HepG2 (cell line): ENCODE measurements at regions not wholly inside any gene's neighbourhood (a gene's known extent, or its start where the extent isn't known, plus 50 kb on each side); places are given as distances from the start of the nearest gene placed in this dataset.

ENCODE experiments used
- GATAD2A ChIP-seq: IDR thresholded peaks from 2 replicates; pipeline ENCODE4 v1.6.1; 2016
- MAZ ChIP-seq, 2 experiments: sonication (generic) in 1 of 2; formaldehyde crosslinking in 1 of 2; IDR thresholded peaks; 2 replicates each; pipeline versions ENCODE4 v1.5.0 to v1.6.1; 2012 to 2020; ENCODE audit warnings: low read depth in 2 of 2, mild to moderate bottlenecking in 2 of 2, borderline replicate concordance in 1 of 2, improper control_type of control experiment in 1 of 2, low read length in 1 of 2, missing genetic modification reagents in 1 of 2, moderate library complexity in 1 of 2
- MXD4 ChIP-seq: IDR thresholded peaks from 2 replicates; pipeline ENCODE4 v1.6.1; 2016; ENCODE audit warnings: mild to moderate bottlenecking, missing biosample characterization, missing genetic modification reagents
- RFX1 ChIP-seq: fragments of 450-650 bp; IDR thresholded peaks from 2 replicates; pipeline ENCODE4 v1.6.1; 2017
- RXRA ChIP-seq: sonication (generic); formaldehyde crosslinking; IDR thresholded peaks from 2 replicates; pipeline ENCODE4 v1.5.1; 2020; ENCODE audit warnings: missing genetic modification reagents
- SMC3 ChIP-seq: IDR thresholded peaks from 2 replicates; pipeline ENCODE4 v1.6.1; 2011; ENCODE audit warnings: low read length, improper control_type of control experiment
- TEAD3 ChIP-seq: optimal IDR thresholded peaks from 2 replicates; pipeline ENCODE3; 2016; ENCODE audit warnings: borderline replicate concordance
- THAP11 ChIP-seq: IDR thresholded peaks from 2 replicates; pipeline ENCODE4 v1.6.1; 2016; ENCODE audit warnings: missing biosample characterization, missing genetic modification reagents
- ZNF143 ChIP-seq: sonication (generic); formaldehyde crosslinking; IDR thresholded peaks from 2 replicates; pipeline ENCODE4 v1.4.0; 2020; ENCODE audit warnings: missing genetic modification reagents
- ZNF501 ChIP-seq: sonication (generic); formaldehyde crosslinking; IDR thresholded peaks from 2 replicates; pipeline ENCODE4 v1.5.1; 2020; ENCODE audit warnings: mild to moderate bottlenecking, moderate library complexity, missing genetic modification reagents
- ZNF724P ChIP-seq: sonication (generic); formaldehyde crosslinking; IDR thresholded peaks from 2 replicates; pipeline ENCODE4 v1.8.0; 2022; ENCODE audit warnings: missing genetic modification reagents, borderline replicate concordance
- TF ChIP-seq, protein P1 (sequence below): sonication (generic); formaldehyde crosslinking; IDR thresholded peaks from 2 replicates; pipeline ENCODE4 v1.5.1; 2020; ENCODE audit warnings: mild to moderate bottlenecking, missing genetic modification reagents, borderline replicate concordance
- TF ChIP-seq, protein P2 (sequence below): IDR thresholded peaks from 2 replicates; pipeline ENCODE4 v1.6.1; 2012; ENCODE audit warnings: low read depth, low read length, improper control_type of control experiment
- TF ChIP-seq, protein P3 (sequence below): sonication (generic); formaldehyde crosslinking; IDR thresholded peaks from 2 replicates; pipeline ENCODE4 v1.5.1; 2020; ENCODE audit warnings: mild to moderate bottlenecking, moderate library complexity, missing genetic modification reagents

DNA sequence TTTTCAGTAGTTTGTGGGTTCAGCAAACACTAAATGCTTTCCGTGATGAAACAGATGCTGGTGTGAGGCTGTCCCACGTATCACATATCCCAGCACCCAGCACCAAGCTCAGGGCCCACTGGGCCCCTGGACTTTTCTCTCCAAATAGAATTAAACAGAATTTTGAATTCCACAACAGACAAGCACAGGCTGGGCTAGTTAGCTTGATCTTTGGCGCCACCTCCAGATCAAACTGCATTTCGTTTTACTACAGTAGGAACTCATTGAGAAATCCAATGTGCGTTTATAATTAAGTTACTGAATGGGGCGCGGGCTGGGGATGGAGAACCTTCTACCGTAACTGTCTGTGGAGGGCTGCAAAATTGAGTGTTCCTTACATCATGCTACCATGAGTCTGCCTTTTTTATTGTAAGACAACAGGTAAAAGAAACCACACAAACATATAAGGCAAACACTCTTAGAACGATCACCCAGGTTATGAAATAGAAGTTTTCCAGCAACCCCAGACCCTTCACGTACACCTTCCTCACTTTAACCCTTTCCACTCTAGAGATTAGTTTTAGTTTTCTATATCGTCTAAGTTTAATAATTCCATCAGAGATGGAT, 107.8 kb downstream of the ZFP64 start (continued):
- TF ChIP-seq, protein P1, sequence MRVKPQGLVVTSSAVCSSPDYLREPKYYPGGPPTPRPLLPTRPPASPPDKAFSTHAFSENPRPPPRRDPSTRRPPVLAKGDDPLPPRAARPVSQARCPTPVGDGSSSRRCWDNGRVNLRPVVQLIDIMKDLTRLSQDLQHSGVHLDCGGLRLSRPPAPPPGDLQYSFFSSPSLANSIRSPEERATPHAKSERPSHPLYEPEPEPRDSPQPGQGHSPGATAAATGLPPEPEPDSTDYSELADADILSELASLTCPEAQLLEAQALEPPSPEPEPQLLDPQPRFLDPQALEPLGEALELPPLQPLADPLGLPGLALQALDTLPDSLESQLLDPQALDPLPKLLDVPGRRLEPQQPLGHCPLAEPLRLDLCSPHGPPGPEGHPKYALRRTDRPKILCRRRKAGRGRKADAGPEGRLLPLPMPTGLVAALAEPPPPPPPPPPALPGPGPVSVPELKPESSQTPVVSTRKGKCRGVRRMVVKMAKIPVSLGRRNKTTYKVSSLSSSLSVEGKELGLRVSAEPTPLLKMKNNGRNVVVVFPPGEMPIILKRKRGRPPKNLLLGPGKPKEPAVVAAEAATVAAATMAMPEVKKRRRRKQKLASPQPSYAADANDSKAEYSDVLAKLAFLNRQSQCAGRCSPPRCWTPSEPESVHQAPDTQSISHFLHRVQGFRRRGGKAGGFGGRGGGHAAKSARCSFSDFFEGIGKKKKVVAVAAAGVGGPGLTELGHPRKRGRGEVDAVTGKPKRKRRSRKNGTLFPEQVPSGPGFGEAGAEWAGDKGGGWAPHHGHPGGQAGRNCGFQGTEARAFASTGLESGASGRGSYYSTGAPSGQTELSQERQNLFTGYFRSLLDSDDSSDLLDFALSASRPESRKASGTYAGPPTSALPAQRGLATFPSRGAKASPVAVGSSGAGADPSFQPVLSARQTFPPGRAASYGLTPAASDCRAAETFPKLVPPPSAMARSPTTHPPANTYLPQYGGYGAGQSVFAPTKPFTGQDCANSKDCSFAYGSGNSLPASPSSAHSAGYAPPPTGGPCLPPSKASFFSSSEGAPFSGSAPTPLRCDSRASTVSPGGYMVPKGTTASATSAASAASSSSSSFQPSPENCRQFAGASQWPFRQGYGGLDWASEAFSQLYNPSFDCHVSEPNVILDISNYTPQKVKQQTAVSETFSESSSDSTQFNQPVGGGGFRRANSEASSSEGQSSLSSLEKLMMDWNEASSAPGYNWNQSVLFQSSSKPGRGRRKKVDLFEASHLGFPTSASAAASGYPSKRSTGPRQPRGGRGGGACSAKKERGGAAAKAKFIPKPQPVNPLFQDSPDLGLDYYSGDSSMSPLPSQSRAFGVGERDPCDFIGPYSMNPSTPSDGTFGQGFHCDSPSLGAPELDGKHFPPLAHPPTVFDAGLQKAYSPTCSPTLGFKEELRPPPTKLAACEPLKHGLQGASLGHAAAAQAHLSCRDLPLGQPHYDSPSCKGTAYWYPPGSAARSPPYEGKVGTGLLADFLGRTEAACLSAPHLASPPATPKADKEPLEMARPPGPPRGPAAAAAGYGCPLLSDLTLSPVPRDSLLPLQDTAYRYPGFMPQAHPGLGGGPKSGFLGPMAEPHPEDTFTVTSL (CRISPR knock-in tag): no peak
- peak; percentile 48 for TF ChIP-seq TEAD3
- TF ChIP-seq THAP11: 0 out of 2 replicates have a peak, but pooled peaks have one; percentile 22
- no peak for TF ChIP-seq ZNF143
- TF ChIP-seq, protein P2, sequence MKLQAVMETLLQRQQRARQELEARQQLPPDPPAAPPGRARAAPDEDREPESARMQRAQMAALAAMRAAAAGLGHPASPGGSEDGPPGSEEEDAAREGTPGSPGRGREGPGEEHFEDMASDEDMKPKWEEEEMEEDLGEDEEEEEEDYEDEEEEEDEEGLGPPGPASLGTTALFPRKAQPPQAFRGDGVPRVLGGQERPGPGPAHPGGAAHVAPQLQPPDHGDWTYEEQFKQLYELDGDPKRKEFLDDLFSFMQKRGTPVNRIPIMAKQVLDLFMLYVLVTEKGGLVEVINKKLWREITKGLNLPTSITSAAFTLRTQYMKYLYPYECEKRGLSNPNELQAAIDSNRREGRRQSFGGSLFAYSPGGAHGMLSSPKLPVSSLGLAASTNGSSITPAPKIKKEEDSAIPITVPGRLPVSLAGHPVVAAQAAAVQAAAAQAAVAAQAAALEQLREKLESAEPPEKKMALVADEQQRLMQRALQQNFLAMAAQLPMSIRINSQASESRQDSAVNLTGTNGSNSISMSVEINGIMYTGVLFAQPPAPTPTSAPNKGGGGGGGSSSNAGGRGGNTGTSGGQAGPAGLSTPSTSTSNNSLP: peak; percentile 78
- peak; percentile 13; the same call in 1 of the 2 replicates for TF ChIP-seq MAZ (IDR thresholded peaks at IDR 0.05; ENCODE audit: borderline replicate concordance, low read depth, low read length)
- no peak for TF ChIP-seq MAZ (CRISPR knock-in tag; IDR thresholded peaks at IDR 0.05; ENCODE audit: low read depth)
- peak; percentile 97 for TF ChIP-seq SMC3
- TF ChIP-seq ZNF501 (CRISPR knock-in tag): peak; percentile 79
- TF ChIP-seq GATAD2A (CRISPR knock-in tag): peak; percentile 42; the same call in 1 of the 2 replicates
- TF ChIP-seq MXD4: 0 out of 2 replicates have a peak, but pooled peaks have one; percentile 22
- no peak for TF ChIP-seq RFX1
- TF ChIP-seq RXRA (CRISPR knock-in tag): no peak
- TF ChIP-seq, protein P3, sequence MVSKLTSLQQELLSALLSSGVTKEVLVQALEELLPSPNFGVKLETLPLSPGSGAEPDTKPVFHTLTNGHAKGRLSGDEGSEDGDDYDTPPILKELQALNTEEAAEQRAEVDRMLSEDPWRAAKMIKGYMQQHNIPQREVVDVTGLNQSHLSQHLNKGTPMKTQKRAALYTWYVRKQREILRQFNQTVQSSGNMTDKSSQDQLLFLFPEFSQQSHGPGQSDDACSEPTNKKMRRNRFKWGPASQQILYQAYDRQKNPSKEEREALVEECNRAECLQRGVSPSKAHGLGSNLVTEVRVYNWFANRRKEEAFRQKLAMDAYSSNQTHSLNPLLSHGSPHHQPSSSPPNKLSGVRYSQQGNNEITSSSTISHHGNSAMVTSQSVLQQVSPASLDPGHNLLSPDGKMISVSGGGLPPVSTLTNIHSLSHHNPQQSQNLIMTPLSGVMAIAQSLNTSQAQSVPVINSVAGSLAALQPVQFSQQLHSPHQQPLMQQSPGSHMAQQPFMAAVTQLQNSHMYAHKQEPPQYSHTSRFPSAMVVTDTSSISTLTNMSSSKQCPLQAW (CRISPR knock-in tag): peak; percentile 67; the same call in 1 of the 2 replicates
- TF ChIP-seq ZNF724P (CRISPR knock-in tag): peak; percentile 40; the same call in 1 of the 2 replicates
